GM19452 (cell line): ENCODE measurements at regions not wholly inside any gene's neighbourhood (a gene's known extent, or its start where the extent isn't known, plus 50 kb on each side); places are given as distances from the start of the nearest gene placed in this dataset.
"Not testable (repeated sequence)": the region's sequence is repeated elsewhere in the genome, so short reads cannot be mapped to it uniquely, and the experiment has no call there.

ENCODE experiments used
- ATAC-seq: cut with Tn5 transposase; IDR thresholded peaks from one replicate; pipeline ENCODE4 v1.9.1; 2021; ENCODE audit not compliant: unreplicated experiment

- ATAC-seq = not testable (repeated sequence)
These were observed 1020.1 kb upstream of the MANEA start for GRCh38 chr6:94557207-94557606.

DNA sequence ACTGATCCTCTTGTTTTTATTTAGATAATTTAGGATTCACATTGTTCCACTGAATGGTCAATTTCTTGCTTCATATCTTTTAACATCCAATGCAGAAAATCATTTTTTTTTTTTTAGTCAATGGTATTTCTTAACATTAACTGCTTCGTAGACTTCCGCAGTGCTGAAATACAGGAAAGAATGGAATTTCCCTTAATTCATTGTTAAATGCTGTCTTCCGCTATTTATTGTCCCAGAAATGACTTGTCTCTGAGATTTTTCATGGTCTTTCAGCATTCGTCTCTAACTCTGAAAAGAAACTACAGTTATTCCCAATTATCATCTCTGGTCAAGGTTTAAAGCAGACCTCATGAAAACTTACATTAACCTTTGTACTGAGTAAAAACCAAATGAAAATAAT, 1029.1 kb upstream of the MANEA start:
- no peak for ATAC-seq

- ATAC-seq = no peak
These were observed 1041.5 kb upstream of the MANEA start for GRCh38 chr6:94535798-94536197.

GRCh38 chr6:94511502-94512088, 1065.7 kb upstream of the MANEA start:
- no peak for ATAC-seq

DNA sequence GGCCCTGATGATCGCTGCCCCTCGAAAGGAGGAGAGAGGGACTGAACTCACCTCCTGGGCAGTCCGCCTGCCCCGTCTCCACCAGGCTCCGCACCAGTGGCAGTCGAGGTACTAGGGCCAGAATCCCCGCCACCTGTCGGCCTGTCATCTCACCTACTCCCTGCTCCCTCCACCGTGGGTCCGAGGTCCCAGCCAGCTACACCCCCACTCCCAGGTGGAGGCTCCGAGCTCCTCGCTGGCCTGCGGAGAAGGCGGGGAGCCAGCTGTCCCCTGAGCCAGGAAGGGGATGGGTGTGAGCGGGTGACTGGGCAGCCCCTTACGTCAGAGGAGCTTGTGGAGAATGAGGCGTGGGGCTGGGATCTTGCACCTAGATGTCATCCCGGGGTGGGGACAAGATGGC, 1066.5 kb upstream of the MANEA start:
- ATAC-seq = no peak

DNA sequence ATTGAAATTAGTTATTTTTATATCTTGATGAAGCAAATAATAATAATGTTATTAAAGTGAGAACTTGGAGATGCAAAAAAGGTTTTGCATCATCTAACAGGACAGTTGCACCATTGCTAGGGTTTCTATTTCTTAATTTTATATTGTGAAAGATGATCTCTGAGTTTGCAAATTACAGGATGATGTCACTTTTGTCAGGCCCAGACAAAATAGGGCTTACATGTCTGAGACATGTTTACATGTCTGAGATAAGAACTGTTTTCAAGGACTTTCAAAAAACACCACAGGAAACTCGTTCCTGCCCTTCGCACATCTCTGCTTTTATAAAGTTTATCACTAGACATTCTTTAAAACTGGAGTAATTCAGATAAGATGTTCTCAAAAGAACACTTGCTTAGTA, 1075.8 kb upstream of the MANEA start:
- no peak for ATAC-seq

DNA sequence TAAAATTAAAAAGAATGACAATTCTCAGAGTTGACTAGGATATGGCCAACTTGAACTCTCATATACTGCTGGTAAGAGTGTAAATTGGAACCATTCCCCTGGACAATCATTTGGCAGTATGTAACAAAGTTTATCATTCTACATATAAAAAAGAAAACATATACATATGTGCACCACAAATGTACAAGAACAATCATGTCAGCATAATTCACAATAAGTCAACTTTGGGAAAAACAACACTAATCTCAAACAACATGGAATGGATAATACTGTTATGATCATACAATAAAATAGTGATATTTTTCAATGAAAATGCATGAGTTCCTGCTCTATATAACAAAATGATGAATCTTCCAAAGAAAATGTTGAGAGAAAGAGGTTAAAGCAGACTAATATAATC, 1078.7 kb upstream of the EPHA7 start:
- no peak for ATAC-seq

DNA sequence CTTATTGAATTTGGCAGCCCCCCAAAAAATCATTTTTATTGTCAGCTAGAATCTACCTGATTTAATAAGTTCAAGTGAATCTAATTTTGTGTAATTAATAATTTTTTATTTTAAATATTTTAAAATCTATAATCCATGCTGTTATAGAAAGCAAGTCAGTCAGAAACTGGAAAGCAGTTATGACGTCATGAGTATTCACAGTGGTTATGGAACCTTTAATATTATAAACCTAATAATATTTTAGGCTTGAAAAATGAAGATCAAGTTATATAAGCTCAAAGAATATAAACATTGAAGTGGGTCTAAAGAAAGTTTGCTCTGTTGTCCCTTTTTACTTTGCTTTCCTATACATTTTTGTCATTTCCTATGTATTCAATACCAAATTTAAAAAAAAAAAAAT, 1075.1 kb upstream of the EPHA7 start:
- ATAC-seq = no peak

DNA sequence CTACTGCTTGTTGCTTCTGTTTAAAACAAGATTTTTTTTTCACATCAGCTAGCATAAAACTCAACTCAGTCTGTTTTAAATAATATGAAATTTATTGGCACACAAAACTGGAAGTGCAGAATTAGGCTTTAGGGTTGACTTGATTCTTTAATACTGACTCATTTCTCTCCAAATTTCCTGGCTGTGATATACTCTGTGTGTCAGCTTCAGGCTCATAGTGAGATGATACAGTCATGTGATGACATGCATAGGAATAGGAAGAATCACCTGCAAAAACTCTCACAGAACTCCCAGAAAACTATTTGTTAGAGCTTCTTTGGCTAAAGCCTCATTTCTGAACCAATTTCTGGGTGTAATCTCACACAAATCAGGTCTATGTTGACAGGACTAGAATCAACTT, 1068.0 kb upstream of the EPHA7 start:
- ATAC-seq = no peak

DNA sequence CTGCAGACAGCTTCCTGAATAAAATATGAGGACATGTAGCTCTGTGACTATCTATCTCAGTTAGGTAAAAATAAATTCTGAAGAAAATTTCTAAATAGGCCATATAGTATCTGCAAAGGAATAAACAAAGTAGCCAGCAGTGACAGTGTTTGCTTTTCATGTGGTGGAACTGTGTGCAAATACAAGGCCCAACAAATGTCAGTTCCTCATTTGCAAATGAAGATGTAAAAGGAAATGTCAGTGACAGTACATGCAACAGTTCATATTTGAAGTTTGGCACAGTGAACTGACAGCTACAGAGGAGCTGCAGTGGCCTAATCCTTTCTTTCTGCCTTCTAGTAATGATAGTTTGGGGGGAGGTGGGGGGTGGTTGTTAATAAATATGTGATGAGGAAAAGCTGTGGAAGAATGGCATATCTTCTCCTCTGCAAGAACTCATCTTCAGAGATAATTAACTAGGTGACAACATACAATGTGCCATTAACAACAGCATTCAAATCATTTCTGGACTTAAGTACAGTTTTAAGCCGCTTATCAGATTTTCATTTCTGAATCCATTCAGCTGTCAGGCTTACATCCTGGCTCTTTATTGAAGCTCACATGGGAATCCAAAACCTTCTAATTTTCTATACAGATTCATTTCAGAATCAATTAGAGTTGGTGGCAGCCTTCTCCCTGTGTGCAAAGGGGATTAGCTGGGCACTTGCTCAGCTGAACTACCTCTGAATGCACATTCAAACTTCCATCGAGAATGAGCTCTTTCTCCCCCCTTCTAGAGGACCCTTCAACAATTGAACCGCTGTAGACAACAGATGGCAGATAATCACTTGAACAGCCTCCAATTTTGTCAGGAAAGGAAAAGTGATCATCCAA, 1059.0 kb upstream of the EPHA7 start:
- ATAC-seq = no peak

GRCh38 chr6:94468830-94469229, 1049.5 kb upstream of the EPHA7 start:
- no peak for ATAC-seq

- ATAC-seq = no peak
These were observed 1044.7 kb upstream of the EPHA7 start for GRCh38 chr6:94464018-94464510.

DNA sequence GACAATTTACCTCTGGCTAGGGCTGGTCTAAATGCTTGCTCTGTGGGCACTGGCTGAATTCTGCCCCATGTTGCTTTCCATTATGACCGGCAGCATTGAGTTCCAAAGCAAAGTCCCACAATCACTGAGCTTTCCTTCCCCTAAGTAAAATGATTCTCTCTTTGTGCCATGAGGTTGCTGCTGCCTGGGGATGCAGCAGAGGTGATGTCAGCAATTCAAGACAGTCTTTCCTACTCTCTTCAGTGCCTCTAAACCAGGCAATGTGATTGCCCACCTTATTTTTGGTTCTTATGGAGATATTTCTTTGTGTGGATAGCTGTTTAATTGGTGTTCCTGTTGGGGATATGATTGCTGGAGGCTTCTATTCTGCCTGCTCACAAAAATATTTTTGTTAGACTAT, 1043.9 kb upstream of the EPHA7 start:
- ATAC-seq = no peak

DNA sequence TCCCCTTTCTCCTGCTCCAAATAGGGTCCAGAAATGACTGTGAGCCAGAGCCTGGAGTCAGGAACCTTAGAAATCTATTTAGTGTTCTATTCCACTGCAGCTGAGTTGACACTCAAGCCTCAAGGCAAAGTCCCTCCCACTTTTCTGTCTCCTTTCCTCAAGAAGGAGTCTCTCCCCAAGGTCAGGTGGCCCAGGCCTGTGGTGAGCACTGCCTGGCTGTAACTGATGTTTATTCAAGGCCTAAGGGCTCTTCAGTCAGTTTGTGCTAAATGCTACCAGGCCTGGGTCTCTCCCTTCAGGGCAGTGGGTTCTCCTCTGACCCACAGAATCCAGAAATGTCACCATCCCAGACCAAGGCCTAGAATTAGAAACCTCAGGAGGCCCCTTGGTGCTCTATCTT, 1042.9 kb upstream of the EPHA7 start:
- ATAC-seq = no peak

GRCh38 chr6:94456266-94456665, 1036.9 kb upstream of the EPHA7 start:
- no peak for ATAC-seq

DNA sequence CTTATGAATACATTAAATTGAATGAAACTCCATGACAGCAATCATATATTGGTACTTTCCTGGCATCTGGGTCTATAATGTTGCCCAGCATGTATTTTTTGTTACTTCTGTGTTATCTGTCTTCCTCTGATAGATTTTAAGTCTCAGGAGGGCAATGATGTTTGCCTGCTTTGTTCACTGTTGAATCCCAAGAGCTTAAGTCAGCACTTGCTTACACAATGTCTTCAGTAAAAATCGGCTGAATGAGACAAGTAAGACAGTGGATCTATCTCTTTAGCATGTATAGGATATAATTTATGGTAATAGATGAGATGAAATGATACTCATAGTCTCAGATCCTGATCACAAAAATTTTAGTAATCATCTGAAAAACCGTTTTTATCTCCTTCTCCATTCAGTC, 1034.9 kb upstream of the EPHA7 start:
- ATAC-seq = no peak

- no peak for ATAC-seq
These were observed 1026.8 kb upstream of the EPHA7 start for GRCh38 chr6:94446120-94446519.

- no peak for ATAC-seq
These were observed 1024.3 kb upstream of the EPHA7 start for GRCh38 chr6:94443701-94444100.

DNA sequence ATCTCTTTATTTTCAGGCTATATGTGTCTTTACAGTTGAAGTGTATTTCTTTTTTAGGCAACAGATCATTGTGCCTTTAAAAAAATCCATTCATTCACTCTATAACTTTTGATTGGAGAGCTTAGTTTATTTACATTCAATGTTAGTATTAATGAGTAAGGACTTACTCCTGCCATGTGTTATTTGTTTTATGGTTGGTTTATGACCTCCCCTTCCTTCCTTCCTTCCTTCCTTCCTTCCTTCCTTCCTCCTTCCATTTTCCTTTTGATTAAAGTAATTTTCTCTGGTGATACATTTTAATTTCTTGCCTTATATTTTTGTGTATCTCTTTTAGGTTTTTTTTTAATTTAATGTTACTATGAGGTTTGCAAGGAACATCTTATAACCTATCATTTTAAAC, 1005.3 kb upstream of the EPHA7 start:
- no peak for ATAC-seq

DNA sequence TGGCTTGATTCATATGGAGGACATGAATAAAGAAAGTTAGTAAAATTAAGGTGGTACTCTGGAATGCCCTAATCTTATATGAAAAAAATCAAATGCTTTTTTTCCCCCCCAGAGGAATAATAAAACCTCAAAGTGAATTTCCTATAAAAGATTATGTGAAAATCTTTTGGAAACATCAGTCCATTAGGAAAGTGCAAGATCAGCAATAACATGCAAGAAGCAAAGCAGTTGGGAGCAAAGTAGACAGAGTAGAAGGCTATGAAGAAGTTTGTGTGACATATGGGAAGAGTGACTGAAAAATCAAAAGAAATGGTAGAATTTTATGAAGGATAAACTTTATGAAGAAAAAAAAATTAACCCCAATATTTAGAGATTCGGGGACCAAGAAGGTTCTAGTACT, 998.0 kb upstream of the EPHA7 start:
- ATAC-seq = no peak

- no peak for ATAC-seq
These were observed 994.7 kb upstream of the EPHA7 start for GRCh38 chr6:94414041-94414440.

- no peak for ATAC-seq
These were observed 982.0 kb upstream of the EPHA7 start for GRCh38 chr6:94401311-94401710.

DNA sequence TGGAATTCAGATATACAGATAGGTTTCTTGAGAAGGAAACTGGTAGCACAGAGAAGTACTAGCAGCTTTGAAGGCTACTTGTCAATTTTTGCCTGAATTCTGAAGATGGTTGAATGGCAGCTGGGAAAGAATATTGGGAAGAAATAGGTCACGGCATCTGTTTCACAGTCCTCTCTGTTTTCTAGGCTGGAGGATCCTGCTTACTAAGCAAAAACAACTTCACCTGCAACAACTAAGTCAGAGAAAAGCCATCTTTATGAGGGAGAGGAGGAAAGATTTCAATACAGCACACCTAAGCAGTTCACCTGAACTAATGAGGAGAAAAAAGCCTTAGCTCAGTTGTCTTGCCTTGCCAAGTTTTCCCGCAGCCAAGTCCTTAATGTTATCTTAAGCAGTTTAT, 975.5 kb upstream of the EPHA7 start:
- ATAC-seq = no peak
